ENCODE measurements at regions not wholly inside any gene's neighbourhood (a gene's known extent, or its start where the extent isn't known, plus 50 kb on each side); places are given as distances from the start of the nearest gene placed in this dataset.

- H3K9me3 ChIP-seq (replicated peaks; ENCODE audit: control insufficient read depth, insufficient read depth, low read length) = no peaks in the 10 kb centered on the region
- FAIRE-seq (no peak), DNase-seq (ENCODE audit: low read depth, low spot score) (no peak)
- H3K27me3 ChIP-seq (ENCODE audit: control insufficient read depth in 2 of 2, insufficient read depth in 2 of 2, low read length in 2 of 2) = peaks cover 2 to 16% of the 10 kb centered on the region in 2 experiments
- BruUV-seq (replicated peaks) = no TSS peak
- H3K9ac ChIP-seq (replicated peaks; ENCODE audit: extremely low read depth, insufficient read depth, low read length) = no peak overlapping the region
- no peak overlapping the region for H3K27ac ChIP-seq (ENCODE audit: insufficient read depth, low read depth, low read length)
- dilution Hi-C loops (cut with MboI; ENCODE audit: extremely low pct_ligation_motif_present, low sequenced_read_pairs) (no loop called here), intact Hi-C loops (cut with micrococcal nuclease) (no loop called here)
- no peak for TF ChIP-seq FOS (IDR thresholded peaks at IDR 0.05; ENCODE audit: borderline replicate concordance, insufficient read depth, low read length)
- TF ChIP-seq JUN (IDR thresholded peaks at IDR 0.05; ENCODE audit: borderline replicate concordance, insufficient read depth, insufficient read length, low read depth) = no peak
- no peak for TF ChIP-seq EZH2 (IDR thresholded peaks at IDR 0.05; ENCODE audit: borderline replicate concordance, low read depth, low read length, severe bottlenecking)
- no peak for TF ChIP-seq POLR2A (IDR thresholded peaks at IDR 0.05; ENCODE audit: low read depth, low read length)
- TF ChIP-seq GATA2 (IDR thresholded peaks at IDR 0.05; ENCODE audit: insufficient read depth, insufficient read length, low read depth, low read length) = no peak
- TF ChIP-seq CTCF (IDR thresholded peaks at IDR 0.05; ENCODE audit: extremely low read depth in 1 of 2, insufficient read depth in 1 of 2, low read depth in 1 of 2, low read length in 2 of 2) = no peak
- TF ChIP-seq POLR2AphosphoS5 (IDR thresholded peaks at IDR 0.05; ENCODE audit: insufficient read depth, low read depth, low read length) = no peak
- no peak for TF ChIP-seq MAX (IDR thresholded peaks at IDR 0.05; ENCODE audit: insufficient read depth, insufficient read length)
- no peak for TF ChIP-seq MYC (IDR thresholded peaks at IDR 0.05; ENCODE audit: low read depth, low read length)
- no peaks in the 10 kb centered on the region for H3K4me1 ChIP-seq (ENCODE audit: control insufficient read depth, extremely low read depth, insufficient read depth, low read length)
- no peaks in the 10 kb centered on the region for H3K79me2 ChIP-seq (ENCODE audit: control insufficient read depth, insufficient read depth, low read length)
- ChIA-PET POLR2A (no interaction called here), CTCF (interaction anchor here (1.4 kb wide), 1 partner anchor 59 kb away, joined by 3 read pairs; no protein-coding TSS in a partner anchor)
- H2AFZ ChIP-seq (ENCODE audit: low read depth, low read length) = no peak overlapping the region
- no peaks in the 10 kb centered on the region for H3K9me1 ChIP-seq (replicated peaks; ENCODE audit: control insufficient read depth, extremely low read depth, insufficient read depth, low read length)
- H3K4me2 ChIP-seq (ENCODE audit: insufficient read depth, low read length) = no peak overlapping the region
- no peak overlapping the region for H3K4me3 ChIP-seq (replicated peaks in 1 of 3; ENCODE audit: insufficient read depth in 1 of 3, low read depth in 1 of 3, low read length in 3 of 3)
- H4K20me1 ChIP-seq (replicated peaks; ENCODE audit: control insufficient read depth, extremely low read depth, insufficient read depth, low read length) = no peaks in the 10 kb centered on the region
- H3K36me3 ChIP-seq (ENCODE audit: control insufficient read depth in 2 of 2, extremely low read depth in 1 of 2, insufficient read depth in 2 of 2, low read length in 2 of 2) = no peaks in the 10 kb centered on the region
These were observed 70.3 kb downstream of the UNC5CL start for GRCh38 chr6:40968620-40969164.
